Mucosa of rectum (tissue), 2 donors: ENCODE measurements at regions not wholly inside any gene's neighbourhood (a gene's known extent, or its start where the extent isn't known, plus 50 kb on each side); places are given as distances from the start of the nearest gene placed in this dataset.
"Not testable (repeated sequence)": the region's sequence is repeated elsewhere in the genome, so short reads cannot be mapped to it uniquely, and the experiment has no call there.

Source experiments
- H3K27ac ChIP-seq, 2 donors: one replicate each; pipeline ENCODE4 v1.7.0; 2013; ENCODE audit warnings: inconsistent platforms in 2 of 2, low read depth in 2 of 2, low read length in 2 of 2
- H3K27me3 ChIP-seq, 2 donors: one replicate each; pipeline ENCODE4 v1.7.0; 2013; ENCODE audit warnings: low read length in 2 of 2; ENCODE audit not compliant: control insufficient read depth in 2 of 2, insufficient read depth in 2 of 2
- H3K36me3 ChIP-seq, 2 donors: one replicate each; pipeline ENCODE4 v1.7.0; 2013; ENCODE audit warnings: low read length in 2 of 2; ENCODE audit not compliant: control insufficient read depth in 2 of 2, insufficient read depth in 2 of 2
- H3K4me1 ChIP-seq, 2 donors: one replicate each; pipeline ENCODE4 v1.7.0; 2013; ENCODE audit warnings: low read length in 2 of 2, mild to moderate bottlenecking in 1 of 2; ENCODE audit not compliant: control insufficient read depth in 2 of 2, insufficient read depth in 2 of 2
- H3K4me3 ChIP-seq, 2 donors: one replicate each; pipeline ENCODE4 v1.7.0; 2013; ENCODE audit warnings: low read length in 2 of 2
- H3K9ac ChIP-seq, 2 donors: one replicate each; pipeline ENCODE4 v1.7.0; 2013; ENCODE audit warnings: low read length in 2 of 2, low read depth in 1 of 2, mild to moderate bottlenecking in 1 of 2
- H3K9me3 ChIP-seq, 2 donors: one replicate each; pipeline ENCODE4 v1.7.0; 2013; ENCODE audit warnings: low read length in 2 of 2; ENCODE audit not compliant: control insufficient read depth in 2 of 2
- donor health status: healthy.
- donor health status: Normal muscosa, but diverticular disease.

- H3K36me3 ChIP-seq, result no peaks in the 10 kb centered on the region
- no peak overlapping the region for H3K27ac ChIP-seq
- no peak overlapping the region for H3K9ac ChIP-seq
- no peaks in the 10 kb centered on the region for H3K9me3 ChIP-seq
- H3K4me3 ChIP-seq, result no peak overlapping the region
- no peaks in the 10 kb centered on the region for H3K27me3 ChIP-seq
- no peaks in the 10 kb centered on the region for H3K4me1 ChIP-seq
Observed at GRCh38 chr3:16011376-16011775, 163.1 kb upstream of the GALNT15 start.

GRCh38 chr3:16012086-16012485, 162.4 kb upstream of the GALNT15 start:
- Histone ChIP-seq H3K27ac (no peak overlapping the region), H3K4me1 (no peaks in the 10 kb centered on the region), H3K9me3 (no peaks in the 10 kb centered on the region), H3K36me3 (no peaks in the 10 kb centered on the region), H3K9ac (no peak overlapping the region), H3K27me3 (no peaks in the 10 kb centered on the region), H3K4me3 (no peak overlapping the region)

GRCh38 chr3:16013568-16013967, 160.9 kb upstream of the GALNT15 start:
- no peaks in the 10 kb centered on the region for H3K9me3 ChIP-seq
- H3K9ac ChIP-seq, result no peak overlapping the region
- H3K4me3 ChIP-seq, result no peak overlapping the region
- H3K27me3 ChIP-seq, result no peaks in the 10 kb centered on the region
- H3K27ac ChIP-seq, result no peak overlapping the region
- H3K4me1 ChIP-seq, result no peaks in the 10 kb centered on the region
- H3K36me3 ChIP-seq, result no peaks in the 10 kb centered on the region

GRCh38 chr3:16021801-16022200, 152.7 kb upstream of the GALNT15 start:
- H3K9me3 ChIP-seq, result not testable (repeated sequence)

GRCh38 chr3:16023881-16024280, 150.6 kb upstream of the GALNT15 start:
- not testable (repeated sequence) for H3K9me3 ChIP-seq, H3K4me3 ChIP-seq, H3K9ac ChIP-seq, H3K4me1 ChIP-seq, H3K36me3 ChIP-seq, H3K27me3 ChIP-seq, H3K27ac ChIP-seq

More at GRCh38 chr3:16021801-16022200, 152.7 kb upstream of the GALNT15 start:
- H3K4me3 ChIP-seq, H3K9ac ChIP-seq, H3K36me3 ChIP-seq, H3K4me1 ChIP-seq, H3K27ac ChIP-seq, H3K27me3 ChIP-seq: not testable (repeated sequence)

GRCh38 chr3:16024548-16024947, 149.9 kb upstream of the GALNT15 start:
- Histone ChIP-seq H3K4me1 (no peaks in the 10 kb centered on the region), H3K36me3 (no peaks in the 10 kb centered on the region), H3K27ac (no peak overlapping the region), H3K9ac (no peak overlapping the region), H3K27me3 (no peaks in the 10 kb centered on the region), H3K9me3 (no peaks in the 10 kb centered on the region), H3K4me3 (no peak overlapping the region)

- H3K27me3 ChIP-seq, result no peaks in the 10 kb centered on the region
- H3K27ac ChIP-seq, result no peak overlapping the region
- H3K36me3 ChIP-seq, result no peaks in the 10 kb centered on the region
- no peaks in the 10 kb centered on the region for H3K9me3 ChIP-seq
- no peak overlapping the region for H3K4me3 ChIP-seq
- H3K9ac ChIP-seq, result no peak overlapping the region
- no peaks in the 10 kb centered on the region for H3K4me1 ChIP-seq
Observed at GRCh38 chr3:16026753-16027152, 147.7 kb upstream of the GALNT15 start.

- H3K27ac ChIP-seq, result no peak overlapping the region
- H3K4me3 ChIP-seq, result no peak overlapping the region
- no peaks in the 10 kb centered on the region for H3K4me1 ChIP-seq
- no peak overlapping the region for H3K9ac ChIP-seq
- H3K27me3 ChIP-seq, result no peaks in the 10 kb centered on the region
- H3K36me3 ChIP-seq, result no peaks in the 10 kb centered on the region
- no peaks in the 10 kb centered on the region for H3K9me3 ChIP-seq
Observed at GRCh38 chr3:16028604-16029003, 145.9 kb upstream of the GALNT15 start.

- Histone ChIP-seq H3K27ac (no peak overlapping the region), H3K36me3 (no peaks in the 10 kb centered on the region), H3K9me3 (no peaks in the 10 kb centered on the region), H3K4me1 (no peaks in the 10 kb centered on the region), H3K4me3 (no peak overlapping the region), H3K9ac (no peak overlapping the region), H3K27me3 (no peaks in the 10 kb centered on the region)
Observed at GRCh38 chr3:16030342-16030741, 144.1 kb upstream of the GALNT15 start.

GRCh38 chr3:16031434-16031833, 143.0 kb upstream of the GALNT15 start:
- Histone ChIP-seq H3K27me3 (no peaks in the 10 kb centered on the region), H3K9ac (no peak overlapping the region), H3K27ac (no peak overlapping the region), H3K4me1 (no peaks in the 10 kb centered on the region), H3K9me3 (no peaks in the 10 kb centered on the region), H3K36me3 (no peaks in the 10 kb centered on the region), H3K4me3 (no peak overlapping the region)
